ENCODE measurements at regions not wholly inside any gene's neighbourhood (a gene's known extent, or its start where the extent isn't known, plus 50 kb on each side); places are given as distances from the start of the nearest gene placed in this dataset.

DNA sequence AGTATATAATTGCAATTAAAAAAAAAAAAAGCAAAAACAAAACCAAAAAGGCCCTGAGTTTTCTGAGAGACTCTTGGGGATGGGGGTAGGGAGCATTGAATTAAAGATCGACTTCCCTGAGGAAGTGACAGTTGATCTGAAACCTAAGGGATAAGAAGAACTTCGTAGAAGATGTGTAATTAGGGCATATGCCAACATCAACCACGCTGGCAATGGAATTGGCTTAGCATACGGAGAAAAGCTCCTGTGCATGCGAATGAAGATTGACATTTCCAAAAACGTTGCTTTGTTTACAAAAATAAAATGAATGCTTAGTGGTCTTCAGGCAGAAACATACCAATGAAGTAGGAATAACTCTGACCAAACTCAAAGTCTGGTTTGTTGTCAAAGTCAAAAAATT, 307.6 kb upstream of the ZNF521 start:
- Histone ChIP-seq H3K36me3 (ENCODE audit: insufficient read depth, low read length, poor library complexity, severe bottlenecking) (no peaks in the 10 kb centered on the region), H3K9me3 (ENCODE audit: low read depth, low read length, poor library complexity, severe bottlenecking) (peaks cover 5% of the 10 kb centered on the region), H3K27me3 (replicated peaks; ENCODE audit: insufficient read depth, low read depth, low read length, poor library complexity) (no peaks in the 10 kb centered on the region), H3K4me3 (ENCODE audit: low read depth, low read length, poor library complexity, severe bottlenecking) (no peak overlapping the region), H3K27ac (ENCODE audit: low read depth, low read length, poor library complexity, severe bottlenecking) (no peak overlapping the region), H3K4me1 (ENCODE audit: insufficient read depth, low read length, poor library complexity, severe bottlenecking) (no peaks in the 10 kb centered on the region)
- ChIA-PET CTCF (no interaction called here), POLR2A (ENCODE audit: low non-redundant PET) (no interaction called here)
- no peak for DNase-seq (ENCODE audit: low spot score)
- no peak for TF ChIP-seq EZH2 (IDR thresholded peaks at IDR 0.05; ENCODE audit: borderline replicate concordance, low read depth, low read length, poor library complexity, severe bottlenecking)
- TF ChIP-seq, protein P1, sequence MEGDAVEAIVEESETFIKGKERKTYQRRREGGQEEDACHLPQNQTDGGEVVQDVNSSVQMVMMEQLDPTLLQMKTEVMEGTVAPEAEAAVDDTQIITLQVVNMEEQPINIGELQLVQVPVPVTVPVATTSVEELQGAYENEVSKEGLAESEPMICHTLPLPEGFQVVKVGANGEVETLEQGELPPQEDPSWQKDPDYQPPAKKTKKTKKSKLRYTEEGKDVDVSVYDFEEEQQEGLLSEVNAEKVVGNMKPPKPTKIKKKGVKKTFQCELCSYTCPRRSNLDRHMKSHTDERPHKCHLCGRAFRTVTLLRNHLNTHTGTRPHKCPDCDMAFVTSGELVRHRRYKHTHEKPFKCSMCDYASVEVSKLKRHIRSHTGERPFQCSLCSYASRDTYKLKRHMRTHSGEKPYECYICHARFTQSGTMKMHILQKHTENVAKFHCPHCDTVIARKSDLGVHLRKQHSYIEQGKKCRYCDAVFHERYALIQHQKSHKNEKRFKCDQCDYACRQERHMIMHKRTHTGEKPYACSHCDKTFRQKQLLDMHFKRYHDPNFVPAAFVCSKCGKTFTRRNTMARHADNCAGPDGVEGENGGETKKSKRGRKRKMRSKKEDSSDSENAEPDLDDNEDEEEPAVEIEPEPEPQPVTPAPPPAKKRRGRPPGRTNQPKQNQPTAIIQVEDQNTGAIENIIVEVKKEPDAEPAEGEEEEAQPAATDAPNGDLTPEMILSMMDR (conservative IDR thresholded peaks at IDR 0.05; ENCODE audit: low read depth, low read length), result no peak
- intact Hi-C loops (cut with micrococcal nuclease; ENCODE audit: unreplicated experiment), result no loop called here
- no TSS peak for BruUV-seq (replicated peaks)

DNA sequence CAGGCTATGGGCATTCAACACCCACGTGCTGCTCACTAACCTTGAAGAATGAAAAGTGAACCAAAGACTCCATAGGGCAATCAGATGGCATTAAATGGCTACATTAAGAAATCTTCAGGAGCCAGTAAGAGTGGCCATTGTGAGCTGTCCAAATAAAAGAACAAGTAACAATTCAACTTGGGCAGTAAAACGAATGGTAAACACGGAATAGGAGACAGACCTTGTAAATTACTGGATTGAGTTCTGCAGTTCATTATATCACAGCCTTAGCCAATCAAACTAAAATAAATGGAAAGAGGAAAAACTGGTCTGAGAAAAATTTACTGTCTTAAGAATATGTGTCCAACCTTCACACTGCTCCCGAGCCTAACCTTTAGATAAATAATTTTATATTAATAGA, 306.5 kb upstream of the ZNF521 start:
- no peaks in the 10 kb centered on the region for H3K36me3 ChIP-seq (ENCODE audit: insufficient read depth, low read length, poor library complexity, severe bottlenecking)
- no peak for TF ChIP-seq EZH2 (IDR thresholded peaks at IDR 0.05; ENCODE audit: borderline replicate concordance, low read depth, low read length, poor library complexity, severe bottlenecking)
- TF ChIP-seq, protein P1 (conservative IDR thresholded peaks at IDR 0.05; ENCODE audit: low read depth, low read length), result no peak
- H3K4me3 ChIP-seq (ENCODE audit: low read depth, low read length, poor library complexity, severe bottlenecking), result no peak overlapping the region
- no peaks in the 10 kb centered on the region for H3K4me1 ChIP-seq (ENCODE audit: insufficient read depth, low read length, poor library complexity, severe bottlenecking)
- no TSS peak for BruUV-seq (replicated peaks)
- CTCF ChIA-PET, result no interaction called here
- H3K9me3 ChIP-seq (ENCODE audit: low read depth, low read length, poor library complexity, severe bottlenecking), result peaks cover 5% of the 10 kb centered on the region
- intact Hi-C loops (cut with micrococcal nuclease; ENCODE audit: unreplicated experiment), result no loop called here
- POLR2A ChIA-PET (ENCODE audit: low non-redundant PET), result no interaction called here
- H3K27ac ChIP-seq (ENCODE audit: low read depth, low read length, poor library complexity, severe bottlenecking), result no peak overlapping the region
- no peaks in the 10 kb centered on the region for H3K27me3 ChIP-seq (replicated peaks; ENCODE audit: insufficient read depth, low read depth, low read length, poor library complexity)
- DNase-seq (ENCODE audit: low spot score), result no peak

DNA sequence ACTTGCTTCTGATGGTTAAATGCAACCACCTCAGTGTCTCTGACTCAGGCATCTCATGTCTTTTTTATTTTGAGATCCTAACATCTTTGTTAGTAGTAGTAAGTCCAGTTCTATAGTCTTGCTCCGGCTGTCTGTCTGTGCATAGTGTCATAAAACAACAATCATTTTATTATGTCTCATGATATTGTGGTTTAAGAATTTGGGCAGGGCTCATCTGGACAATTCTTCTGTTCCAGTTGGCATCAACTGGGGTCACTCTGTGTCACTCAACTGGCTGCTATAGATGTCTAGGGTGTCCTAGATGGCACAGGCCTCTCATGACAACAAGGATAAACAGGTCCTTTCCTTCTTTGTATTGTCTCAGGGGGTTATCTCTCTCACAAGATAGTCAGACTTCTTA, 299.6 kb upstream of the ZNF521 start:
- CTCF ChIA-PET, result no interaction called here
- TF ChIP-seq, protein P1 (conservative IDR thresholded peaks at IDR 0.05; ENCODE audit: low read depth, low read length), result no peak
- no peak for TF ChIP-seq EZH2 (IDR thresholded peaks at IDR 0.05; ENCODE audit: borderline replicate concordance, low read depth, low read length, poor library complexity, severe bottlenecking)
- H3K27ac ChIP-seq (ENCODE audit: low read depth, low read length, poor library complexity, severe bottlenecking), result no peak overlapping the region
- H3K4me1 ChIP-seq (ENCODE audit: insufficient read depth, low read length, poor library complexity, severe bottlenecking), result no peaks in the 10 kb centered on the region
- no peak overlapping the region for H3K4me3 ChIP-seq (ENCODE audit: low read depth, low read length, poor library complexity, severe bottlenecking)
- H3K36me3 ChIP-seq (ENCODE audit: insufficient read depth, low read length, poor library complexity, severe bottlenecking), result no peaks in the 10 kb centered on the region
- no peak for DNase-seq (ENCODE audit: low spot score)
- POLR2A ChIA-PET (ENCODE audit: low non-redundant PET), result no interaction called here
- H3K9me3 ChIP-seq (ENCODE audit: low read depth, low read length, poor library complexity, severe bottlenecking), result peaks cover 11% of the 10 kb centered on the region
- no peaks in the 10 kb centered on the region for H3K27me3 ChIP-seq (replicated peaks; ENCODE audit: insufficient read depth, low read depth, low read length, poor library complexity)
- BruUV-seq (replicated peaks), result no TSS peak
- intact Hi-C loops (cut with micrococcal nuclease; ENCODE audit: unreplicated experiment), result no loop called here

Measured in A673 (cell line).